K562 (cell line): ENCODE measurements at regions not wholly inside any gene's neighbourhood (a gene's known extent, or its start where the extent isn't known, plus 50 kb on each side); places are given as distances from the start of the nearest gene placed in this dataset.
A peak's percentile ranks its signal among the peaks of the same experiment; 100 is the strongest.

Source experiments
- ARNT ChIP-seq, 2 experiments: fragments of 450-650 bp; IDR thresholded peaks; 2 replicates each; pipeline ENCODE4 v1.6.1; 2016; ENCODE audit warnings: mild to moderate bottlenecking in 1 of 2
- ATF7 ChIP-seq: fragments of 450-650 bp; IDR thresholded peaks from 2 replicates; pipeline ENCODE4 v1.7.1; 2014; ENCODE audit warnings: mild to moderate bottlenecking, moderate library complexity
- DACH1 ChIP-seq: fragments of 450-650 bp; IDR thresholded peaks from 2 replicates; pipeline ENCODE4 v1.6.1; 2018; ENCODE audit not compliant: partially characterized antibody
- ETV1 ChIP-seq: fragments of 450-650 bp; conservative IDR thresholded peaks from 2 replicates; pipeline ENCODE4 v1.6.1; 2016; ENCODE audit warnings: missing genetic modification characterization, control low read depth, low read depth, missing compliant biosample characterization
- EZH2 ChIP-seq: IDR thresholded peaks from 2 replicates; pipeline ENCODE4 v1.6.1; 2012; ENCODE audit warnings: low read depth, mild to moderate bottlenecking, inconsistent platforms, low read length, borderline replicate concordance
- HNRNPH1 ChIP-seq: fragments of 200-400 bp; formaldehyde crosslinking; optimal IDR thresholded peaks from 2 replicates; pipeline ENCODE3; 2017; ENCODE audit warnings: low read depth, mild to moderate bottlenecking, low read length, moderate library complexity
- KDM2B ChIP-seq: fragments of 250-450 bp; sonication (Bioruptor Pico); IDR thresholded peaks from 2 replicates; pipeline ENCODE4 v1.8.0; 2021; ENCODE audit warnings: mild to moderate bottlenecking, moderate library complexity
- MIER1 ChIP-seq: fragments of 450-650 bp; IDR thresholded peaks from 2 replicates; pipeline ENCODE4 v1.6.1; 2016; ENCODE audit warnings: antibody characterized with exemption, mild to moderate bottlenecking, low read depth
- NFRKB ChIP-seq: fragments of 450-650 bp; IDR thresholded peaks from 2 replicates; pipeline ENCODE4 v1.6.1; 2016; ENCODE audit warnings: low read depth
- PCBP2 ChIP-seq: fragments of 200-400 bp; formaldehyde crosslinking; IDR thresholded peaks from 2 replicates; pipeline ENCODE4 v1.6.1; 2018; ENCODE audit warnings: low read length, low read depth, mild to moderate bottlenecking, moderate library complexity; ENCODE audit not compliant: poor library complexity, severe bottlenecking
- RBM14 ChIP-seq: fragments of 200-400 bp; formaldehyde crosslinking; IDR thresholded peaks from 2 replicates; pipeline ENCODE4 v1.6.1; 2018; ENCODE audit warnings: low read depth, mild to moderate bottlenecking, low read length, moderate library complexity, borderline replicate concordance; ENCODE audit not compliant: insufficient read depth
- RBM34 ChIP-seq: fragments of 200-400 bp; formaldehyde crosslinking; IDR thresholded peaks from 2 replicates; pipeline ENCODE4 v1.6.1; 2018; ENCODE audit warnings: low read length, borderline replicate concordance; ENCODE audit not compliant: insufficient read depth
- SETDB1 ChIP-seq: IDR thresholded peaks from one replicate; pipeline ENCODE4 v1.6.1; 2012; ENCODE audit warnings: low read length, control low read depth, inconsistent platforms
- SMAD1 ChIP-seq: fragments of 150-350 bp; IDR thresholded peaks from 2 replicates; pipeline ENCODE4 v1.6.1; 2014; ENCODE audit warnings: low read length, low read depth; ENCODE audit not compliant: partially characterized antibody
- SNRNP70 ChIP-seq: fragments of 200-400 bp; formaldehyde crosslinking; optimal IDR thresholded peaks from 2 replicates; pipeline ENCODE3; 2017; ENCODE audit warnings: low read depth, low read length
- ZFX ChIP-seq: sonication (generic); formaldehyde crosslinking; IDR thresholded peaks from 2 replicates; pipeline ENCODE4 v1.8.0; 2022; ENCODE audit warnings: mild to moderate bottlenecking, missing genetic modification reagents, moderate library complexity
- ZNF174 ChIP-seq: fragments of 250-450 bp; sonication (Bioruptor Pico); IDR thresholded peaks from 2 replicates; pipeline ENCODE4 v1.4.0; 2020; ENCODE audit warnings: mild to moderate bottlenecking
- ZNF197 ChIP-seq: fragments of 200-800 bp; sonication (Bioruptor generic); IDR thresholded peaks from 2 replicates; pipeline ENCODE4 v1.6.1; 2016; ENCODE audit warnings: low read depth, missing genetic modification characterization, missing compliant biosample characterization
- ZNF282 ChIP-seq: sonication (generic); formaldehyde crosslinking; IDR thresholded peaks from 2 replicates; pipeline ENCODE4 v1.8.1; 2023; ENCODE audit warnings: missing genetic modification reagents
- ZNF354B ChIP-seq: fragments of 250-450 bp; sonication (Bioruptor Pico); IDR thresholded peaks from 2 replicates; pipeline ENCODE4 v1.4.0; 2020
- ZNF431 ChIP-seq: sonication (generic); formaldehyde crosslinking; IDR thresholded peaks from 2 replicates; pipeline ENCODE4 v1.8.0; 2022; ENCODE audit warnings: mild to moderate bottlenecking, missing genetic modification reagents
- ZNF696 ChIP-seq: fragments of 250-450 bp; sonication (Bioruptor Pico); conservative IDR thresholded peaks from 2 replicates; pipeline ENCODE4 v1.4.0; 2020; ENCODE audit warnings: mild to moderate bottlenecking, moderate library complexity
- ZSCAN32 ChIP-seq: fragments of 450-650 bp; formaldehyde crosslinking; IDR thresholded peaks from 2 replicates; pipeline ENCODE4 v1.4.0; 2020; ENCODE audit warnings: mild to moderate bottlenecking, moderate library complexity
- TF ChIP-seq, protein P1 (sequence below): IDR thresholded peaks from 2 replicates; pipeline ENCODE4 v1.6.1; 2011; ENCODE audit warnings: borderline replicate concordance, low read depth, mild to moderate bottlenecking, moderate library complexity, low read length; ENCODE audit not compliant: insufficient read depth, poor library complexity, severe bottlenecking
- TF ChIP-seq, protein P2 (sequence below), 2 experiments: fragments of 450-650 bp in 1 of 2; sonication (generic) in 1 of 2; formaldehyde crosslinking in 1 of 2; IDR thresholded peaks in 1 of 2; conservative IDR thresholded peaks in 1 of 2; 2 replicates each; pipeline versions ENCODE4 v1.6.1 to v1.8.1; 2016 to 2023; ENCODE audit warnings: mild to moderate bottlenecking in 2 of 2, moderate library complexity in 2 of 2, inconsistent platforms in 1 of 2, missing genetic modification reagents in 1 of 2
- TF ChIP-seq, protein P3 (sequence below): fragments of 450-650 bp; IDR thresholded peaks from 2 replicates; pipeline ENCODE4 v1.6.1; 2017; ENCODE audit warnings: mild to moderate bottlenecking, moderate library complexity

DNA sequence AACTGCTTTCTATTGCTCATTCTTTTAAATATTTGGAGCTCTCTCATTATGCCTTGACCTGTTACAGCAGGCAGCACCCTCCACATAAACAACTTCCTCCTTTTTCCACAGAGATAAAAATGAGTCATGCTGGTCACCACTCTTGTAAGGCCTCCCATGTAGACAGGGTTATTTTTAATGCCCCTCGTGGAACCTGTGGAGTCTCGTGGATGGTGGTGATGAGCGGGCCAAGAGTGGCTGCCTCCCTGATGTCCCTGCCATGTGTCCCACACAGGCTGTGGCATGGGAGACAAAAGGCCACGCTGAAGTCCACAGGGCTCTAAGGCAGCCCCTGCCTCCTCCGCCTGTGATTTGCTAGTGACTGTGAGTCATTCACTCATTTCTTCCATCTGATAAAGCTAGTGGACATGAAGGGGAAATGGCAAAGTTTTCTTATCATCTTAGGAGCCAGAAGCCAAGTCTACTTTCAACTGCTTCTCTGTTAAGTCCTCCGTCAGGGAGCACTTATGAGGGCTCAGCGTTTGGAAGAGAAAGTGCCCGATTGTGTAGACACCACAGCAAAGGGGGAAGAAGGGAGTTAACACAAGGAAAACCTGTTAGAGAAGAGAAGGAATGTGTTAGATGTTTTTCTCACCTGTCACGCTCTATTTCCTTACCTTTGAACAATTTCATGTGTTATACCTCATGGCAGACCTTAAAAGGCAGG is 121.6 kb upstream of the FAT1 start (continued):
- 0 out of 2 replicates have a peak, but pooled peaks have one; percentile 53 for TF ChIP-seq NFRKB
- TF ChIP-seq RBM14: no peak
- no peak; the same call in 1 of the 2 replicates for TF ChIP-seq ETV1 (tag)
- TF ChIP-seq SETDB1: no peak
- no peak for TF ChIP-seq EZH2
- TF ChIP-seq MIER1: 0 out of 2 replicates have a peak, but pooled peaks have one; percentile 29
- TF ChIP-seq RBM34: no peak
- TF ChIP-seq, protein P1, sequence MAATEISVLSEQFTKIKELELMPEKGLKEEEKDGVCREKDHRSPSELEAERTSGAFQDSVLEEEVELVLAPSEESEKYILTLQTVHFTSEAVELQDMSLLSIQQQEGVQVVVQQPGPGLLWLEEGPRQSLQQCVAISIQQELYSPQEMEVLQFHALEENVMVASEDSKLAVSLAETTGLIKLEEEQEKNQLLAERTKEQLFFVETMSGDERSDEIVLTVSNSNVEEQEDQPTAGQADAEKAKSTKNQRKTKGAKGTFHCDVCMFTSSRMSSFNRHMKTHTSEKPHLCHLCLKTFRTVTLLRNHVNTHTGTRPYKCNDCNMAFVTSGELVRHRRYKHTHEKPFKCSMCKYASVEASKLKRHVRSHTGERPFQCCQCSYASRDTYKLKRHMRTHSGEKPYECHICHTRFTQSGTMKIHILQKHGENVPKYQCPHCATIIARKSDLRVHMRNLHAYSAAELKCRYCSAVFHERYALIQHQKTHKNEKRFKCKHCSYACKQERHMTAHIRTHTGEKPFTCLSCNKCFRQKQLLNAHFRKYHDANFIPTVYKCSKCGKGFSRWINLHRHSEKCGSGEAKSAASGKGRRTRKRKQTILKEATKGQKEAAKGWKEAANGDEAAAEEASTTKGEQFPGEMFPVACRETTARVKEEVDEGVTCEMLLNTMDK: no peak
- TF ChIP-seq ZSCAN32 (CRISPR knock-in tag): no peak; the same call in 1 of the 2 replicates
- TF ChIP-seq SMAD1: no peak
- TF ChIP-seq ZNF431 (CRISPR knock-in tag): no peak
- TF ChIP-seq, protein P2, sequence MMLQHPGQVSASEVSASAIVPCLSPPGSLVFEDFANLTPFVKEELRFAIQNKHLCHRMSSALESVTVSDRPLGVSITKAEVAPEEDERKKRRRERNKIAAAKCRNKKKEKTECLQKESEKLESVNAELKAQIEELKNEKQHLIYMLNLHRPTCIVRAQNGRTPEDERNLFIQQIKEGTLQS (IDR thresholded peaks at IDR 0.05): peak; percentile 99
- TF ChIP-seq, protein P2 (CRISPR knock-in tag; conservative IDR thresholded peaks at IDR 0.05): peak; percentile 97
- TF ChIP-seq ZNF282 (CRISPR knock-in tag): no peak
- no peak for TF ChIP-seq DACH1
- no peak for TF ChIP-seq PCBP2
- no peak for TF ChIP-seq ZNF696
- TF ChIP-seq ZNF354B: no peak; the same call in 1 of the 2 replicates
- TF ChIP-seq HNRNPH1: no peak
- no peak for TF ChIP-seq ZNF174 (CRISPR knock-in tag)
- peak; percentile 91 for TF ChIP-seq ATF7
- TF ChIP-seq KDM2B (CRISPR knock-in tag): no peak
- peak; percentile 37 to 78; a peak in 2 of 4 replicates for TF ChIP-seq ARNT (IDR thresholded peaks at IDR 0.05)
- TF ChIP-seq, protein P3, sequence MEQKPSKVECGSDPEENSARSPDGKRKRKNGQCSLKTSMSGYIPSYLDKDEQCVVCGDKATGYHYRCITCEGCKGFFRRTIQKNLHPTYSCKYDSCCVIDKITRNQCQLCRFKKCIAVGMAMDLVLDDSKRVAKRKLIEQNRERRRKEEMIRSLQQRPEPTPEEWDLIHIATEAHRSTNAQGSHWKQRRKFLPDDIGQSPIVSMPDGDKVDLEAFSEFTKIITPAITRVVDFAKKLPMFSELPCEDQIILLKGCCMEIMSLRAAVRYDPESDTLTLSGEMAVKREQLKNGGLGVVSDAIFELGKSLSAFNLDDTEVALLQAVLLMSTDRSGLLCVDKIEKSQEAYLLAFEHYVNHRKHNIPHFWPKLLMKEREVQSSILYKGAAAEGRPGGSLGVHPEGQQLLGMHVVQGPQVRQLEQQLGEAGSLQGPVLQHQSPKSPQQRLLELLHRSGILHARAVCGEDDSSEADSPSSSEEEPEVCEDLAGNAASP: no peak
- no peak for TF ChIP-seq SNRNP70
- TF ChIP-seq ZNF197 (CRISPR knock-in tag): no peak
- peak; percentile 83 for TF ChIP-seq ZFX (CRISPR knock-in tag)
